ENCODE measurements at regions not wholly inside any gene's neighbourhood (a gene's known extent, or its start where the extent isn't known, plus 50 kb on each side); places are given as distances from the start of the nearest gene placed in this dataset.

GRCh38 chr9:6703898-6704639 lies 53.7 kb upstream of the KDM4C start:
- DNase-seq, result peak; percentile 76 to 78

- DNase-seq, result no peak
Measured at GRCh38 chr9:6702707-6703106, 55.1 kb upstream of the KDM4C start.

GRCh38 chr9:6696178-6696577 lies 50.6 kb upstream of the GLDC start:
- no peak for DNase-seq

- no peak for DNase-seq
Measured at GRCh38 chr9:6695121-6695814, 49.7 kb upstream of the GLDC start.
